GM23338 (cell line): ENCODE measurements at regions not wholly inside any gene's neighbourhood (a gene's known extent, or its start where the extent isn't known, plus 50 kb on each side); places are given as distances from the start of the nearest gene placed in this dataset.

ENCODE experiments used
- ATAC-seq: fragments of 200-7000 bp; cut with Tn5 transposase; 3 replicates; pipeline ENCODE4 v1.9.1; 2020
- DNase-seq: peaks from one replicate; pipeline ENCODE4 v3.0.0-alpha.2; 2015; ENCODE audit warnings: low spot score
- H2AFZ ChIP-seq: fragments of 200-600 bp; sonication (generic); 2 replicates; pipeline ENCODE4 v1.8.0; 2016; ENCODE audit warnings: antibody characterized with exemption, mild to moderate bottlenecking, moderate library complexity
- H3F3A ChIP-seq: fragments of 200-600 bp; sonication (generic); replicated peaks from 2 replicates; pipeline ENCODE4 v1.8.0; 2017; ENCODE audit warnings: antibody characterized with exemption, mixed run types, low read depth
- H3K27ac ChIP-seq: fragments of 200-600 bp; sonication (generic); 2 replicates; pipeline ENCODE4 v1.6.1; 2016; ENCODE audit warnings: low read depth
- H3K27me3 ChIP-seq: fragments of 200-600 bp; sonication (generic); 2 replicates; pipeline ENCODE4 v1.8.0; 2016; ENCODE audit warnings: mild to moderate bottlenecking, mixed run types, moderate library complexity; ENCODE audit not compliant: insufficient read depth
- H3K36me3 ChIP-seq: fragments of 200-600 bp; sonication (generic); 2 replicates; pipeline ENCODE4 v1.8.0; 2016; ENCODE audit warnings: mild to moderate bottlenecking; ENCODE audit not compliant: insufficient read depth
- H3K4me1 ChIP-seq: fragments of 200-600 bp; sonication (generic); 2 replicates; pipeline ENCODE4 v1.8.0; 2016; ENCODE audit warnings: mild to moderate bottlenecking, moderate library complexity; ENCODE audit not compliant: insufficient read depth
- H3K4me2 ChIP-seq: fragments of 200-600 bp; sonication (generic); 2 replicates; pipeline ENCODE4 v1.7.1; 2017; ENCODE audit warnings: mixed run types
- H3K4me3 ChIP-seq: fragments of 200-600 bp; sonication (generic); 2 replicates; pipeline ENCODE4 v1.6.1; 2016; ENCODE audit warnings: mixed run types
- H3K79me2 ChIP-seq: fragments of 200-600 bp; sonication (generic); replicated peaks from 2 replicates; pipeline ENCODE4 v1.8.0; 2017; ENCODE audit warnings: mild to moderate bottlenecking; ENCODE audit not compliant: insufficient read depth
- H3K9me2 ChIP-seq: fragments of 200-600 bp; sonication (generic); 2 replicates; pipeline ENCODE4 v1.8.0; 2017; ENCODE audit not compliant: insufficient read depth
- H4K20me1 ChIP-seq: fragments of 200-600 bp; sonication (generic); replicated peaks from 2 replicates; pipeline ENCODE4 v1.8.0; 2017; ENCODE audit warnings: mild to moderate bottlenecking; ENCODE audit not compliant: insufficient read depth
- H3K27ac Mint-ChIP-seq: 2 replicates; pipeline ENCODE4 v1.8.0; 2020; ENCODE audit warnings: inconsistent platforms, mild to moderate bottlenecking, moderate library complexity, mixed read lengths
- H3K27me3 Mint-ChIP-seq: 3 replicates; pipeline ENCODE4 v1.8.0; 2022; ENCODE audit warnings: low read depth, mild to moderate bottlenecking, moderate library complexity, mixed read lengths, inconsistent platforms; ENCODE audit not compliant: insufficient read depth, poor library complexity
- H3K36me3 Mint-ChIP-seq: 3 replicates; pipeline ENCODE4 v1.8.0; 2021; ENCODE audit warnings: low read depth, mild to moderate bottlenecking, inconsistent platforms, moderate library complexity, mixed read lengths
- H3K4me1 Mint-ChIP-seq: 3 replicates; pipeline ENCODE4 v1.8.0; 2020; ENCODE audit warnings: mild to moderate bottlenecking, inconsistent platforms, mixed read lengths
- H3K4me3 Mint-ChIP-seq: 3 replicates; pipeline ENCODE4 v1.8.0; 2021; ENCODE audit warnings: moderate library complexity, mild to moderate bottlenecking, inconsistent platforms, mixed read lengths
- H3K9me3 Mint-ChIP-seq: 3 replicates; pipeline ENCODE4 v1.8.0; 2020; ENCODE audit warnings: moderate library complexity, mild to moderate bottlenecking, inconsistent platforms, mixed read lengths
- CREB1 ChIP-seq: fragments of 250-450 bp; sonication (Bioruptor Pico); IDR thresholded peaks from 2 replicates; pipeline ENCODE4 v1.5.0; 2020; ENCODE audit warnings: low read depth, mild to moderate bottlenecking, moderate library complexity
- ETS1 ChIP-seq: IDR thresholded peaks from 2 replicates; pipeline ENCODE4 v1.6.1; 2016; ENCODE audit warnings: antibody characterized with exemption
- EZH2 ChIP-seq: fragments of 200-600 bp; sonication (generic); IDR thresholded peaks from one replicate; pipeline ENCODE4 v1.8.0; 2017; ENCODE audit warnings: antibody characterized with exemption, mild to moderate bottlenecking, low read depth; ENCODE audit not compliant: unreplicated experiment
- EZH2phosphoT487 ChIP-seq: fragments of 200-600 bp; sonication (generic); IDR thresholded peaks from one replicate; pipeline ENCODE4 v1.8.1; 2018; ENCODE audit warnings: antibody characterized with exemption; ENCODE audit not compliant: unreplicated experiment
- JUNB ChIP-seq: IDR thresholded peaks from one replicate; pipeline ENCODE4 v1.6.1; 2016; ENCODE audit warnings: antibody characterized with exemption; ENCODE audit not compliant: unreplicated experiment
- NANOG ChIP-seq: IDR thresholded peaks from 2 replicates; pipeline ENCODE4 v1.6.1; 2016; ENCODE audit warnings: antibody characterized with exemption, borderline replicate concordance
- POLR2AphosphoS5 ChIP-seq: IDR thresholded peaks from 2 replicates; pipeline ENCODE4 v1.6.1; 2016; ENCODE audit warnings: antibody characterized with exemption, low read depth
- REST ChIP-seq: IDR thresholded peaks from one replicate; pipeline ENCODE4 v1.6.1; 2018; ENCODE audit warnings: antibody characterized with exemption; ENCODE audit not compliant: unreplicated experiment
- STAT1 ChIP-seq: IDR thresholded peaks from one replicate; pipeline ENCODE4 v1.6.1; 2016; ENCODE audit warnings: antibody characterized with exemption; ENCODE audit not compliant: unreplicated experiment
- ZNF114 ChIP-seq: fragments of 250-450 bp; sonication (Bioruptor Pico); IDR thresholded peaks from 2 replicates; pipeline ENCODE4 v1.5.0; 2020; ENCODE audit warnings: mild to moderate bottlenecking, moderate library complexity
- ZNF331 ChIP-seq: fragments of 250-450 bp; sonication (Bioruptor Pico); IDR thresholded peaks from 2 replicates; pipeline ENCODE4 v1.5.0; 2020; ENCODE audit warnings: low read depth, mild to moderate bottlenecking, moderate library complexity
- TF ChIP-seq, protein P1 (sequence below), 2 experiments: fragments of 200-600 bp in 1 of 2; sonication (generic) in 1 of 2; conservative IDR thresholded peaks; 2 replicates each; pipeline versions ENCODE4 v1.5.1 to v1.6.1; 2016 to 2017; ENCODE audit warnings: antibody characterized with exemption in 2 of 2, low read depth in 2 of 2, mild to moderate bottlenecking in 2 of 2, moderate library complexity in 1 of 2

- H3K27me3 Mint-ChIP-seq, result no peaks in the 10 kb centered on the region
- no peaks in the 10 kb centered on the region for H3K4me1 ChIP-seq
- ATAC-seq, result no peak
- no peak overlapping the region for H3K27ac Mint-ChIP-seq
- H3K9me3 Mint-ChIP-seq, result no peaks in the 10 kb centered on the region
- no peak overlapping the region for H3K4me3 ChIP-seq
- H3K4me3 Mint-ChIP-seq, result no peak overlapping the region
- no peak overlapping the region for H3K4me2 ChIP-seq
- H3K36me3 ChIP-seq, result no peaks in the 10 kb centered on the region; the same call in 1 of the 2 replicates
- H2AFZ ChIP-seq, result no peak overlapping the region
- DNase-seq, result no peak
- H3K9me2 ChIP-seq, result no peaks in the 10 kb centered on the region
- no peaks in the 10 kb centered on the region for H3F3A ChIP-seq
- no peaks in the 10 kb centered on the region for H4K20me1 ChIP-seq
- no peaks in the 10 kb centered on the region for H3K79me2 ChIP-seq
- no peaks in the 10 kb centered on the region for H3K4me1 Mint-ChIP-seq
- TF ChIP-seq POLR2AphosphoS5, result no peak
- H3K27me3 ChIP-seq, result no peaks in the 10 kb centered on the region
- H3K27ac ChIP-seq, result no peak overlapping the region
- no peaks in the 10 kb centered on the region for H3K36me3 Mint-ChIP-seq
Observed at GRCh38 chr11:38009932-38010331, 1411.9 kb upstream of the RAG2 start.

- Mint-ChIP-seq H3K27ac (no peak overlapping the region), H3K4me3 (no peak overlapping the region), H3K9me3 (peaks cover 4% of the 10 kb centered on the region; the same call in 1 of the 3 replicates), H3K27me3 (no peaks in the 10 kb centered on the region), H3K4me1 (no peaks in the 10 kb centered on the region), H3K36me3 (0 out of 3 replicates have a peak, but pooled peaks cover 2% of the 10 kb centered on the region)
- H3K4me1 ChIP-seq, result no peaks in the 10 kb centered on the region
- no peaks in the 10 kb centered on the region for H3K9me2 ChIP-seq
- no peaks in the 10 kb centered on the region for H3K79me2 ChIP-seq
- no peaks in the 10 kb centered on the region for H3K27me3 ChIP-seq
- ATAC-seq (no peak), DNase-seq (no peak)
- no peaks in the 10 kb centered on the region; the same call in 1 of the 2 replicates for H3K36me3 ChIP-seq
- H3K27ac ChIP-seq, result no peak overlapping the region
- no peak overlapping the region for H2AFZ ChIP-seq
- no peak overlapping the region for H3K4me3 ChIP-seq
- H4K20me1 ChIP-seq, result no peaks in the 10 kb centered on the region
- no peaks in the 10 kb centered on the region for H3F3A ChIP-seq
- H3K4me2 ChIP-seq, result no peak overlapping the region
- no peak for TF ChIP-seq NANOG
- TF ChIP-seq REST, result no peak
- TF ChIP-seq EZH2phosphoT487, result no peak
- TF ChIP-seq ZNF114 (CRISPR knock-in tag), result no peak
- TF ChIP-seq POLR2AphosphoS5, result no peak
- TF ChIP-seq, protein P1, sequence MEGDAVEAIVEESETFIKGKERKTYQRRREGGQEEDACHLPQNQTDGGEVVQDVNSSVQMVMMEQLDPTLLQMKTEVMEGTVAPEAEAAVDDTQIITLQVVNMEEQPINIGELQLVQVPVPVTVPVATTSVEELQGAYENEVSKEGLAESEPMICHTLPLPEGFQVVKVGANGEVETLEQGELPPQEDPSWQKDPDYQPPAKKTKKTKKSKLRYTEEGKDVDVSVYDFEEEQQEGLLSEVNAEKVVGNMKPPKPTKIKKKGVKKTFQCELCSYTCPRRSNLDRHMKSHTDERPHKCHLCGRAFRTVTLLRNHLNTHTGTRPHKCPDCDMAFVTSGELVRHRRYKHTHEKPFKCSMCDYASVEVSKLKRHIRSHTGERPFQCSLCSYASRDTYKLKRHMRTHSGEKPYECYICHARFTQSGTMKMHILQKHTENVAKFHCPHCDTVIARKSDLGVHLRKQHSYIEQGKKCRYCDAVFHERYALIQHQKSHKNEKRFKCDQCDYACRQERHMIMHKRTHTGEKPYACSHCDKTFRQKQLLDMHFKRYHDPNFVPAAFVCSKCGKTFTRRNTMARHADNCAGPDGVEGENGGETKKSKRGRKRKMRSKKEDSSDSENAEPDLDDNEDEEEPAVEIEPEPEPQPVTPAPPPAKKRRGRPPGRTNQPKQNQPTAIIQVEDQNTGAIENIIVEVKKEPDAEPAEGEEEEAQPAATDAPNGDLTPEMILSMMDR (conservative IDR thresholded peaks at IDR 0.05; ENCODE audit: low read depth in 2 of 2), result no peak
- no peak for TF ChIP-seq CREB1 (CRISPR knock-in tag)
- TF ChIP-seq ZNF331 (CRISPR knock-in tag), result no peak
- TF ChIP-seq JUNB, result no peak
- no peak for TF ChIP-seq EZH2
- no peak for TF ChIP-seq STAT1
- TF ChIP-seq ETS1, result no peak
Observed at GRCh38 chr11:38006466-38006865, 1408.4 kb upstream of the RAG2 start.
